ENCODE measurements at regions not wholly inside any gene's neighbourhood (a gene's known extent, or its start where the extent isn't known, plus 50 kb on each side); places are given as distances from the start of the nearest gene placed in this dataset.

GRCh38 chr14:22177870-22178269 is 411.2 kb downstream of the DAD1 start:
- TF ChIP-seq EZH2 (IDR thresholded peaks at IDR 0.05) (no peak), POLR2AphosphoS5 (IDR thresholded peaks at IDR 0.05; ENCODE audit: borderline replicate concordance, low read depth, low read length) (no peak)

All from SK-N-MC (cell line).